Dermis microvascular lymphatic vessel endothelial cell (primary cell): ENCODE measurements at regions not wholly inside any gene's neighbourhood (a gene's known extent, or its start where the extent isn't known, plus 50 kb on each side); places are given as distances from the start of the nearest gene placed in this dataset.

ENCODE experiments used
- DNase-seq, 2 donors: peaks; one replicate each; pipeline versions ENCODE4 v3.0.0 to v3.0.0-alpha.2; 2010; ENCODE audit warnings: low read depth in 2 of 2

- DNase-seq: no peak
Observed at GRCh38 chr5:54927097-54927746, 58.2 kb downstream of the ESM1 start.

GRCh38 chr5:54924487-54924886, 60.9 kb downstream of the ESM1 start:
- no peak for DNase-seq

GRCh38 chr5:54917323-54917722, 68.1 kb downstream of the ESM1 start:
- DNase-seq: no peak

- DNase-seq: peak in 1 of 2 donors; percentile 12
Observed at GRCh38 chr5:54915466-54916027, 69.8 kb downstream of the ESM1 start.

GRCh38 chr5:54912021-54912420, 73.4 kb downstream of the ESM1 start:
- no peak for DNase-seq

- peak; percentile 47 to 94 for DNase-seq
Observed at GRCh38 chr5:54909911-54910870, 75.2 kb downstream of the ESM1 start.

- peak in 1 of 2 donors; percentile 33 for DNase-seq
Observed at GRCh38 chr5:54908774-54909525, 76.4 kb downstream of the ESM1 start.

- peak; percentile 62 to 83 for DNase-seq
Observed at GRCh38 chr5:54905942-54906537, 79.4 kb downstream of the ESM1 start.

GRCh38 chr5:54905246-54905795, 80.1 kb downstream of the ESM1 start:
- no peak for DNase-seq

- DNase-seq: peak; percentile 23 to 61
Observed at GRCh38 chr5:54904425-54904824, 81.0 kb downstream of the ESM1 start.

- no peak for DNase-seq
Observed at GRCh38 chr5:54902791-54903473, 82.5 kb downstream of the ESM1 start.

- DNase-seq: peak in 1 of 2 donors; percentile 29
Observed at GRCh38 chr5:54900984-54901725, 84.2 kb downstream of the ESM1 start.

- DNase-seq: no peak
Observed at GRCh38 chr5:54897001-54897400, 88.4 kb downstream of the ESM1 start.

- peak; percentile 67 to 81 for DNase-seq
Observed at GRCh38 chr5:54895816-54896341, 89.5 kb downstream of the ESM1 start.

- no peak for DNase-seq
Observed at GRCh38 chr5:54894957-54895815, 90.2 kb downstream of the ESM1 start.

GRCh38 chr5:54889826-54890225, 95.6 kb downstream of the ESM1 start:
- DNase-seq: peak in 1 of 2 donors; percentile 34

- DNase-seq: no peak
Observed at GRCh38 chr5:54887663-54888062, 97.7 kb downstream of the ESM1 start.

- DNase-seq: no peak
Observed at GRCh38 chr5:54886866-54887265, 98.5 kb downstream of the ESM1 start.
